NB4 (cell line): ENCODE measurements at regions not wholly inside any gene's neighbourhood (a gene's known extent, or its start where the extent isn't known, plus 50 kb on each side); places are given as distances from the start of the nearest gene placed in this dataset.

ENCODE experiments used
- DNase-seq: peaks from one replicate; pipeline ENCODE4 v3.0.0; 2010; ENCODE audit warnings: low read depth
- H3K4me3 ChIP-seq: one replicate; pipeline ENCODE4 v1.5.1; 2011; ENCODE audit warnings: mild to moderate bottlenecking, low read depth, low read length, moderate library complexity
- CTCF ChIP-seq: IDR thresholded peaks from one replicate; pipeline ENCODE4 v1.5.1; 2012; ENCODE audit warnings: low read depth, low read length
- MAX ChIP-seq: IDR thresholded peaks from 2 replicates; pipeline ENCODE4 v1.6.1; 2011; ENCODE audit warnings: low read depth, low read length
- MYC ChIP-seq: IDR thresholded peaks from 2 replicates; pipeline ENCODE4 v1.6.1; 2011; ENCODE audit warnings: low read depth, low read length
- POLR2A ChIP-seq: IDR thresholded peaks from 2 replicates; pipeline ENCODE4 v1.6.1; 2011; ENCODE audit warnings: mild to moderate bottlenecking; ENCODE audit not compliant: insufficient read length; ENCODE audit errors: extremely low read depth

GRCh38 chr13:110822669-110822945 is 92.3 kb downstream of the ANKRD10 start:
- DNase-seq: no peak

GRCh38 chr13:110824702-110825300 is 90.1 kb downstream of the ANKRD10 start:
- no peak for DNase-seq
- H3K4me3 ChIP-seq: no peak overlapping the region
- TF ChIP-seq MYC: no peak

More at GRCh38 chr13:110822669-110822945, 92.3 kb downstream of the ANKRD10 start:
- TF ChIP-seq MAX: no peak
- no peak for TF ChIP-seq POLR2A
- TF ChIP-seq MYC: no peak
- no peak for TF ChIP-seq CTCF
- H3K4me3 ChIP-seq: no peak overlapping the region

- no peak for TF ChIP-seq POLR2A
- TF ChIP-seq MAX: no peak
- no peak for TF ChIP-seq CTCF
- no peak for TF ChIP-seq MYC
- H3K4me3 ChIP-seq: no peak overlapping the region
- no peak for DNase-seq
Measured at GRCh38 chr13:110825516-110825915, 89.4 kb downstream of the ANKRD10 start.

- TF ChIP-seq MYC (no peak), MAX (no peak), POLR2A (no peak), CTCF (no peak)
Measured at GRCh38 chr13:110826101-110826500, 88.8 kb downstream of the ANKRD10 start.

GRCh38 chr13:110826861-110827672 is 87.8 kb downstream of the ANKRD10 start:
- no peak overlapping the region for H3K4me3 ChIP-seq
- DNase-seq: peak; percentile 16
- TF ChIP-seq CTCF (no peak), MAX (no peak), POLR2A (no peak), MYC (no peak)

More at GRCh38 chr13:110826101-110826500, 88.8 kb downstream of the ANKRD10 start:
- H3K4me3 ChIP-seq: no peak overlapping the region
- DNase-seq: no peak
